Mesodermal cell (in vitro differentiated cells): ENCODE measurements at regions not wholly inside any gene's neighbourhood (a gene's known extent, or its start where the extent isn't known, plus 50 kb on each side); places are given as distances from the start of the nearest gene placed in this dataset.

Experiments
- H3K27ac ChIP-seq: 2 replicates; pipeline ENCODE4 v1.7.0; 2013; ENCODE audit warnings: mild to moderate bottlenecking, low read depth, low read length, moderate library complexity; ENCODE audit not compliant: severe bottlenecking
- H3K36me3 ChIP-seq: 2 replicates; pipeline ENCODE4 v1.7.1; 2013; ENCODE audit warnings: mild to moderate bottlenecking, low read length, moderate library complexity; ENCODE audit not compliant: control insufficient read depth, insufficient read depth
- H3K4me1 ChIP-seq: one replicate; pipeline ENCODE4 v1.7.1; 2013; ENCODE audit warnings: mild to moderate bottlenecking, low read length; ENCODE audit not compliant: insufficient read depth, control insufficient read depth, poor library complexity, severe bottlenecking
- H3K4me3 ChIP-seq: 2 replicates; pipeline ENCODE4 v1.7.0; 2013; ENCODE audit warnings: low read length, control low read depth, mild to moderate bottlenecking; ENCODE audit not compliant: insufficient read depth, poor library complexity, severe bottlenecking; ENCODE audit errors: extremely low read depth
- H3K9me3 ChIP-seq: 2 replicates; pipeline ENCODE4 v1.7.1; 2013; ENCODE audit warnings: mild to moderate bottlenecking, low read length, moderate library complexity; ENCODE audit not compliant: control insufficient read depth
- WGBS, 2 experiments: methylation state at CpG; one replicate each; pipeline ENCODE4 v1.1.5; 2013; ENCODE audit warnings: missing lambda C conversion rate in 2 of 2; ENCODE audit not compliant: insufficient coverage in 2 of 2; 5-methylcytosine and 5-hydroxymethylcytosine counted together

DNA sequence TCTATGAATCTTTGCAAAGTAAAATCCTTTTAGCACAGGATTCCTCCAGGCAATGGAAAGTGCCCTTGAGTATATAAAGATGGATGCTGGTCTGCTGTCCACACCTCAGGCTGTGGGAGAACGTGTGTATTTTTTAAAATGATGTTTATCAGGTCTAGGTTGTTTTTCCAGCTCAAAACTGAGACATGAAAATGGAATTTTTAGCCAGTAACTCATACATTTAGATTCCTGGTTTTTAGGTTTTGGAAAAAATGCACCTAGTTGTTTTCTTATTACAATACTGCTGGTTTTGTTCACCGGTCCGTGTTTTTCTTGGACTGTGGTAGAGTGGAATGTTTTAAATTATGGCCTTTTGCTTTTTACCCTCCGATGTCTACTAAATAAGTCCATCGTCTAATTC, 554.7 kb downstream of the SOX6 start:
- Histone ChIP-seq H3K4me1 (peaks cover 7% of the 10 kb centered on the region), H3K9me3 (no peaks in the 10 kb centered on the region), H3K27ac (no peak overlapping the region), H3K36me3 (no peaks in the 10 kb centered on the region), H3K4me3 (no peak overlapping the region)
- WGBS, 2 experiments, result 83% methylated on average over 2 of the region's 5 CpGs; no CpG with 5 or more reads in 1 of the 2 experiments

DNA sequence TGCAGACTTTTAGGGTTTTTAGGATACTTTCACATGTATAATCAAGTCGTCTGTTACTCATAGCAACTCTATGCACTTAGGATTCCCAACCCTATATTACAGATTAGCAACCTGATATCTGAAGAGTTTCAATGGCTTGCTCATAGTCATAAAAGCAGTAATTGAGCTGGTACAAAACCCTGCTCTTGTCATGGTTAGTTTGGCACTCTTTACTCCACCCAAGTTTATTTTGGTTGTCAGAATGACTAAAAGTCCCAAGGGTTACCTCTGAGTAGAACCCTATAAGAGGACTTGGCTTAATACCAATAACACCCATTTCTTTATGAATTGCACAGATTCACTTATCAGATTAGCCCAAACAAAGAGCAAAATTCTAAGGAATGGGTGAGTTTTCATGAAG, 550.6 kb downstream of the SOX6 start:
- H3K4me1 ChIP-seq, result no peaks in the 10 kb centered on the region
- 100% methylated on average over 1 of the region's 1 CpG; no CpG with 5 or more reads in 1 of the 2 experiments for WGBS, 2 experiments
- no peak overlapping the region for H3K27ac ChIP-seq
- no peaks in the 10 kb centered on the region for H3K9me3 ChIP-seq
- H3K36me3 ChIP-seq, result no peaks in the 10 kb centered on the region
- H3K4me3 ChIP-seq, result no peak overlapping the region

DNA sequence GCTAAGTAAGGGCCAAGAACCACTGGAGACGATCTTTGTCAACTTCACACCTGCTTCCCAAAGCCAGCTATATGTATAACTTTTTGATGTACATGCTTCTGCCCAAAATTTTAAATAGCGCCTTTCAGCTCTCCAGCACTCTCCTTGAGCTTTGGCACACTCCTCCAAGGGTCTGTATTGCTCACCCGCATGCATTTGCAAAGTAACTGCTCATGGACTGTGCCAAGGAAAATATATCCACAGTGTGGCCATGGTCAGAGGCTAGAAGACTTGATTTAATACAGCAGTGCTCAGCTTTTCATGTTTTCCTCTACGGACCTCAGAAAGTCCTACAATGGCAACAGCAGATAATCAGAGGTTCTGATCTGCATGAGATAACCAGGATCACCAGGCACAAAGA, 550.1 kb downstream of the SOX6 start:
- H3K9me3 ChIP-seq, result no peaks in the 10 kb centered on the region
- H3K4me3 ChIP-seq, result no peak overlapping the region
- H3K4me1 ChIP-seq, result no peaks in the 10 kb centered on the region
- H3K36me3 ChIP-seq, result no peaks in the 10 kb centered on the region
- H3K27ac ChIP-seq, result no peak overlapping the region
- WGBS, 2 experiments, result 86 to 100% methylated on average over 2 to 3 of the region's 4 CpGs

DNA sequence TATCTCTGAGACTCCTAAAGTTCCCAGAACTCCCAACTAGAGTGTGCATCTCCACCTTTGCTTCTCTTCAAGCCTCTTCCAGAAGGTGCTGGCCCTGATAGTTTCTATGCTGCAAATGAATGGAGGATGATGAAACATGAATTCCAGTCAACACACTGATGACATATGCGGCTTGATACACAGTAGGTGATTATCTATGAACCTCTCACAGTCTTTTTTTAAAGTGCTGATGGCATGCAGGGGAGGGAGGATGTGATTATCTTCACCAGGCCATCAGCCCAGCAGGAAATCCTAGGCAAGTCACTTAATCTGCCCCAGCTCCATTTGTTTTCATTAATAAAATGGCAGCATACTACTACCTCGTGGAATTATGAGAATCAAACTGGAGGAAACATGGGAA, 548.5 kb downstream of the SOX6 start:
- Histone ChIP-seq H3K27ac (no peak overlapping the region), H3K36me3 (no peaks in the 10 kb centered on the region), H3K4me3 (no peak overlapping the region), H3K9me3 (no peaks in the 10 kb centered on the region), H3K4me1 (no peaks in the 10 kb centered on the region)
- 100% methylated on average over 1 to 2 of the region's 2 CpGs for WGBS, 2 experiments

DNA sequence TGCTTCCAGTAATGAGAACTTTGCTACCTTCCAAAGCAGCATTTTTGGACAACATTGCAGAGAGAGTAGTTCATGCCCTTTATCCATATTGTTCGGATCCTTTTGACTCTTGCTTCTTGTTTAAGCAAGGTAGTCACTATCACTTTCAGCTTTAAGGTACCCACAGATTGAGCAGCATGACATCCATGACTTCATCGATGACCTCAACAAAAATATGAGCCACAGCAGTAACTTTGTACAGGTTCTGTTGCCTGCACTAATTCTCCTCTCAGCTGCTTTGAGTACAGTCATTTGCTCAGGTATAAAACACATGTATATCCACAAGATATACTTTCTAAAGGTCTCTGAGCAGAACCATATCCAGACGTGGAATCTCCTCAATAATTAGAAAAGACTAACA, 546.3 kb downstream of the SOX6 start:
- WGBS, 2 experiments, result 79 to 93% methylated on average over 2 to 3 of the region's 3 CpGs
- Histone ChIP-seq H3K27ac (no peak overlapping the region), H3K36me3 (no peaks in the 10 kb centered on the region), H3K4me3 (no peak overlapping the region), H3K9me3 (no peaks in the 10 kb centered on the region), H3K4me1 (no peaks in the 10 kb centered on the region)

DNA sequence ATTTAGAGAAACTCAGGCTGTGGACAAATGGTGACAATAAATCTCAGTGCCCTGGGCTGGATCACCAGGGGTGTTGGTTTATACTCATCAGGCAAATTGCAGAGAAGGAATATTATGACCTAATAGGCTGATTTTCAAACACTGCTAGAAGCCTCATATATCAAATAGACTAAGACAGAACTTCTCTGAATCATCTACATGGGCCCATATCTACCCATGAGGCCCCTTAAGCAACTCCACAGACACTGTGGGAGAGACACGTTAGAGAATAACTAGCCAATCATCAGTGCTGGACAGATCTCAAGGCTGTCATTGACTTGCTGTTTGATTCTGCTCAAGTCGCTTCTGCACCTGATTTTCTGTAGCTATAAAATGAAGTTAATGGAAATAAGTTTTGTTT, 545.8 kb downstream of the SOX6 start:
- H3K36me3 ChIP-seq, result no peaks in the 10 kb centered on the region
- no peaks in the 10 kb centered on the region for H3K9me3 ChIP-seq
- 33 to 86% methylated on average over 1 of the region's 2 CpGs for WGBS, 2 experiments
- no peak overlapping the region for H3K4me3 ChIP-seq
- no peaks in the 10 kb centered on the region for H3K4me1 ChIP-seq
- no peak overlapping the region for H3K27ac ChIP-seq

DNA sequence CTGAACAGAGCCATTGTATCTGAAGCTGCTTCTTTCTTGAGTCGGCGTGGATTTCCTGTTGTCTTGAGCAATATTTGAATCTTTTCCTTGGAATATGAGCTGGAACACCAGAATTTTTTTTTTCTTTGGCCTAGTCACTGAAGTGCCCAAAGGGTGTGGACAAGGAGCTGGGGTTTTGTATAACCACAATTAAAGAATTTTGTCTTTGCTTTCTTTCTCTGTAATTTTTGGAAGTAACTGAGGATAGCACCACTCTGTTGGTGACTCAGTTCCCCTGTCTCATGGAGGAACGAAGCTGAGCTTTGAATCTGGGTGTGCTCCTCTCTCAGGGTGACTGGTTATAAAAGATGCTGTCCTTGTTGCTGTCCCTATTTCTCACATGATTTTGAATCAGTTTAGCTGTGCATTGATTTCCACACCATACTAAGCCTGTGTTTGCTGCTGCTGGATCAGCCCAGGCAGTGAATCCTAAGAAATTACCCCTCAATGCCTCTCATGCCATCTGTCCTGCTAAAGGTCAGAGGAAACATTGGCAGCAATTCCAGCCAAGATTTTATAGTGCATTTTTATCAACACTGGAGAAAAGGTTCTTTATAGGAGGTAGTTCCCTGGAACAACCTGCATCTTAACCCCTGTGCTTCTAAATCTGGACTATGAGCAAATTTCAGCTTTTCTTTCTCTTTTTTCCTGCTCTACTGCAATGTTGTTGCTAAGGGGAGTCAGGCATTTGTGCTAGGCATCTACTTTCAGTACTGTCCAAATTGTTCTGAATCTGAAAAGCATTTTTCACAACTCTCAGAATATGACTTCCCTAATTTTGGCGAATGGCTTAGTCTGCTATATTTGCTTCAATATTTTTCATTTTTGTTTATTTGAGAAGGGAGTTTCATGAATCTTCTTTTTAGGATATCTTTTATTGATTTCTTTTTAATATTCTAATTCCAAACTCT, 540.8 kb downstream of the SOX6 start:
- 71% methylated on average over 1 of the region's 4 CpGs; no CpG with 5 or more reads in 1 of the 2 experiments for WGBS, 2 experiments
- H3K4me1 ChIP-seq, result no peaks in the 10 kb centered on the region
- H3K27ac ChIP-seq, result no peak overlapping the region
- no peaks in the 10 kb centered on the region for H3K36me3 ChIP-seq
- H3K4me3 ChIP-seq, result no peak overlapping the region
- no peaks in the 10 kb centered on the region for H3K9me3 ChIP-seq

DNA sequence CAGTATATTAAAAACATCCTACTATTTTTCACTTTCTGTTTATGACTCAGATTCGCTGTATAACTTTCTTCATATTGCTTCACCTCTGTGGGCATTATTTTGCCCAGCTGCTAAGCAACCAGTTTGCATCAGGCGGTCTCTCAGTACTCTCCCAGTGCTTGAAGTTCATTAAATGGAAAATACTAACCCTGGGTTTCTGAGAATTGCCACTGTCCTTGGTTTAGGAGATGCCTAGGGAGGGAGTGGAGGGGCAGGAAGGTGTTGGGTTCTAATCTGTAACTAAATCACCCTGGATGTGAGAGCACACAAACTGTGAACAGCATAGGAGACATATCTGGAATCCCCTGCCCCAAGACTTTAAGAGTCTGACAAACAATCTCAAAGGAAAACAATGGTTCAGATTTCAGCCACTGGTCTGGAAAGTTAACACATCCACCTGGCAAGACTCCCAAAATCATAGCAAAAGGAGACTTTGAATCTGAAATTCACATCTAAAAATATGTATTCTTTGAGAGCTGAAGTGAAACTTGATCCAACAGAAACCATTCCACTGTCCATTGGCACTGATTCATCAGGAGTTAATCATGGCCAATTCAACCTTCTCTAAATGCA, 540.0 kb downstream of the SOX6 start:
- 95 to 100% methylated on average over 2 of the region's 2 CpGs for WGBS, 2 experiments
- H3K27ac ChIP-seq, result no peak overlapping the region
- H3K9me3 ChIP-seq, result no peaks in the 10 kb centered on the region
- no peaks in the 10 kb centered on the region for H3K36me3 ChIP-seq
- no peak overlapping the region for H3K4me3 ChIP-seq
- no peaks in the 10 kb centered on the region for H3K4me1 ChIP-seq

DNA sequence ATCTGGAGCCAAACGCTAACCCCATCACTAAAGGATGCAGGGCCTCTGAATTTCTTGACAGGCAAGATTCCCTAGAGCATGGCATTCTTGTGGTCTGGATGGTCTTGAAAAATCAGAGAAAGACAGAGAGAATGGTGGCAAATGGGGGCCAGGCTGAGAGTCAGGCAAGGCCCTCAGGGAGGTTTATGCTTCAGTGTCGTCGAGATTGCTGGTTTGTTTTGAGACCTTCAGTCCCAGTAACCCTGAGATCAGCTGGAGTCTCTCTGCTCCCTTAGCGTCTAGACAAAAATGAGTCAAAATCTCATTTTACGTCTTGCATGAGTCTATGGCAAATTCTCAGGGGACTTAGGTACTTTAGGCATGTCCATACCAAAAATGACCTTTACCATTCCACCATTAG, 539.3 kb downstream of the SOX6 start:
- no peak overlapping the region for H3K27ac ChIP-seq
- WGBS, 2 experiments, result 94 to 98% methylated on average over 4 of the region's 5 CpGs
- H3K9me3 ChIP-seq, result no peaks in the 10 kb centered on the region
- H3K4me3 ChIP-seq, result no peak overlapping the region
- no peaks in the 10 kb centered on the region for H3K4me1 ChIP-seq
- no peaks in the 10 kb centered on the region for H3K36me3 ChIP-seq

DNA sequence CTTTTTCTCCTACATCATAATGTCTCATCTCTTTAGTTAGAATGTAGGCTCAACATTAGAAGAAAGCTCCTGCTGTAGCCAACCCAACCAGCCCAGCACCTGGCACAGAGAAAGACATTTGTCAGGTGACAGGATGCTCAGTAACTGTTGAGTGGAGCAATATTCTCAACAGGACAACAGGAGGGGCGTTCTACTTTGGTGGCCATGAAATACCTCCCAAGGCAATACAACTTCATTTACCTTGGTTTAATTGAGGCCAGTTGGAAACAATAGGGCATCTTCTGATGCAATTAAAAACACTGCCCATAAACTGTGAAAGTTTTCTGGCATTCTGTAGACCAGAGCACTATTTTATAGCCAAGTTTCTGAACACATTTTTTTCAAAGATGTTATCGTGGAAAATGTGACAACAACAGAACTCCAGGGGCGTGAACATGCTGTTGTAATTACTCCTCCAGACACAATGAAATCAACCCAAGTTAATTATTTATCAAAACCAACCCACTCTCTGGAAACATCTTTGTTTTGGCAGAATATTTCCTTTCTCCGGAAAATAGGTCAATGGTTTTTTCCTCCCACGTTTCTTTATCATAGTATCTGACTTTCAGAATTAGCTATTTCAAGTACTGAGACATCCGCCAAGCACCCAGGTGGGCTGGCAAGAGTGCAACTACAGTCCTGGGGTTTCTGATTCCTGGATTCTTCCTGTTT, 538.1 kb downstream of the SOX6 start:
- H3K9me3 ChIP-seq, result no peaks in the 10 kb centered on the region
- no peaks in the 10 kb centered on the region for H3K36me3 ChIP-seq
- H3K27ac ChIP-seq, result no peak overlapping the region
- no peaks in the 10 kb centered on the region for H3K4me1 ChIP-seq
- WGBS, 2 experiments, result 93 to 98% methylated on average over 4 to 6 of the region's 6 CpGs
- no peak overlapping the region for H3K4me3 ChIP-seq
